HG03469 (cell line): ENCODE measurements at regions not wholly inside any gene's neighbourhood (a gene's known extent, or its start where the extent isn't known, plus 50 kb on each side); places are given as distances from the start of the nearest gene placed in this dataset.
"Not testable (repeated sequence)": the region's sequence is repeated elsewhere in the genome, so short reads cannot be mapped to it uniquely, and the experiment has no call there.

Experiments
- ATAC-seq: cut with Tn5 transposase; IDR thresholded peaks from one replicate; pipeline ENCODE4 v1.9.1; 2021; ENCODE audit warnings: mild to moderate bottlenecking, moderate library complexity, moderate number of reproducible peaks; ENCODE audit not compliant: unreplicated experiment

DNA sequence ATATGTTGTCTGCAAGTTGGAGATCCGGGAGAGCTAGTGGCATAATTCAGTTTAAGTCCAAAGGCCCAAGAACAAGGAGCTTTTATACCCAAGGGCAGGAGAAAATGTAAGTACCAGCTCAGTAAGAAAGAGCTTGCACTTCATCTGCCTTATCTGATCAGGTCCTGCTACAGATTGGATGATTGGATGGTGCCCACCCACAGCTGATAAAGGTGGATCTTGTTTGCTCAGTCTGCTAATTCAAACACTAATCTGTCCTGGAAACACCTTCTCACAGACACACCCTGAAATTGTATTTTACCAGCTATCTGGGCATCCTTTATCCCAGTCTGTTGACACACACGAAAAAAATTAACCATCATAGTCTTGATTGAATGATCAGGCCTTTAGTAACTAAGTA is 230.7 kb upstream of the SLC16A7 start:
- no peak for ATAC-seq

DNA sequence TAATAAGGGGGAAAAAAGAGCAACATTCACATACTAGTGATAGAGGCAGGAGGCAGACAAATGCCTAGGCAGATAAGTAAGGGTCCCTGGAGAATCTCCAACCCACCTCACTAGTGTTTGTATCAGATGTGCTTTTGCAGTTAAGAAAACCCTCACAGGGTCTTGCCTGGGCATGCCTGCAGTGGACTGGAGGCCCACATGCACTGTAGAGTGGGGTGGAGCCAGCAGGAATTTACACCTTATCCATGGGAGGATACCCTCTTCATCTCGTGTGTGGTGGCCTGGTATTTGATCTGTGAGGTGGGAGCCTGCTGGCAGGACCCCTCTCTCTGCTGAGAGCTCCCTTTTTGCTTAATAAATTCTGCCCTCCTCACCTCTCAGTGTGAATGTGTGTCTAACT is 238.0 kb upstream of the SLC16A7 start:
- no peak for ATAC-seq

DNA sequence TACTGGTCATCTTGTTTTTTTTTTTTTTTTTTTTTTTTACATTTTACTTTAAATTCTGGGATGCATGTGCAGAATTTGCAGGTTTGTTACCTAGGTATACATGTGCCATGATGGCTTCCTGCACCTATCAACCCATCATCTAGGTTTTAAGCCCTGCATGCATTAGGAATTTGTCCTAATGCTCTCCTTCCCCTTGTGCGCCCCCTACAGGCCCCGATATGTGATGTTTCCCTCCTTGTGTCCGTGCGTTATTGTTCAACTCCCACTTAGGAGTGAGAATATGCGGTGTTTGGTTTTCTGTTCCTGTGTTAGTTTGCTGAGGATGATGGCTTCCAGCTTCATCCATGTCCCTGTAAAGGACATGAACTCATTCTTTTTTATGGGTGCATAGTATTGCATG is 249.6 kb upstream of the SLC16A7 start:
- not testable (repeated sequence) for ATAC-seq

DNA sequence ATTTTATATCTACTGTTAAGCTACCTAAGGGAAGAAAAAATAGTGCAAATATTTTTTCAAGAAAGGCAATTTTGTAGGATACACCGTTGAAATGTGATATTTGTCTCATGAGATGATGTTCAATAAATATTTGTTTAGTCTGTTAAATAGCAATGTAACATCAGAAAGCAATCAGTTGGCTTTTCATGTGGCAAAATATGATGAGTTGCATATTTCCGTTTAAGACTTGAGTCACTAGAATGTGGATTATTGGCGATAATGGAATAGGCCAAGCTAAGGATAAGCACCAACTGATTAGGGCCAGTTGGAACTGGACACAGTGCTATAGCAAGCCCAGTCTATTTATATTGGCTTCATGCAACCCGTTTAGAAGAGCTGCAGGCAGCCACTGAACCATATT is 250.4 kb upstream of the SLC16A7 start:
- no peak for ATAC-seq

DNA sequence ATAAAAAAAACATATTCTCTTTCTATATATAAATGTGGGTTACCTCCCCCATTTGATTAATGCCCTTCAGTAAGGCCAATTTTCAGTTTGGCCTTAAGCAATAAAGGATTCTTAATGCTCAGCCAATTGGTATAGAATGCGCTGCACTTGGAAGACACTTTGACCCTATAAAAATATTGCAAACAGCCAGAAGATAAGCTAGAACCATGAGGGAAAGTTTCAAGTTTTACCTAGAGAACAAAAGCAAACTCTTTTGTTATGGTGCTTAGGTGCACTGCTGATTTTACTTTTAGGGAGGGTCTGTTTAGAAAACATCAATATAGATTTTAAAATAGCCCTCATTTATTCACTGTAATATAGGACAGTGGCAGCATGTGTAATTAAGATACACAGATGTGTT is 251.6 kb upstream of the SLC16A7 start:
- ATAC-seq = no peak

DNA sequence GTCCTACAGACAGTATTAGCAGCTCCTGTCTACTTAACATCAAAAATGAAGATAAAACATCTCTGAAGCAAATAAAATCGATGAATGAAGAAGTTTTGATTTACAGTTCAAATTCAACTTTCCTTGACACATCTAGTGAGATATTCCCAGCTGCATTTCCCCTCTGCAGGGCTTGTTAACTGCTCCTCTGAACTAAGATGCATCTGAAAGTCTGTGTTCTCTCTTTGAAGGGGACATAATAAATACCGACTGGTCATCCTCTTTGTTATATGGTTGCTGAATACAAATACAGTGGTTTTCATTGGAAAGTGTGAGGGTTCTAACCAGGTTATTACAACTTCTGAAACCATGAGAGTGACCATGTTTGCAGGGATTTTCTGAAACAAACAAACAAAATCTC is 266.4 kb upstream of the SLC16A7 start:
- no peak for ATAC-seq

DNA sequence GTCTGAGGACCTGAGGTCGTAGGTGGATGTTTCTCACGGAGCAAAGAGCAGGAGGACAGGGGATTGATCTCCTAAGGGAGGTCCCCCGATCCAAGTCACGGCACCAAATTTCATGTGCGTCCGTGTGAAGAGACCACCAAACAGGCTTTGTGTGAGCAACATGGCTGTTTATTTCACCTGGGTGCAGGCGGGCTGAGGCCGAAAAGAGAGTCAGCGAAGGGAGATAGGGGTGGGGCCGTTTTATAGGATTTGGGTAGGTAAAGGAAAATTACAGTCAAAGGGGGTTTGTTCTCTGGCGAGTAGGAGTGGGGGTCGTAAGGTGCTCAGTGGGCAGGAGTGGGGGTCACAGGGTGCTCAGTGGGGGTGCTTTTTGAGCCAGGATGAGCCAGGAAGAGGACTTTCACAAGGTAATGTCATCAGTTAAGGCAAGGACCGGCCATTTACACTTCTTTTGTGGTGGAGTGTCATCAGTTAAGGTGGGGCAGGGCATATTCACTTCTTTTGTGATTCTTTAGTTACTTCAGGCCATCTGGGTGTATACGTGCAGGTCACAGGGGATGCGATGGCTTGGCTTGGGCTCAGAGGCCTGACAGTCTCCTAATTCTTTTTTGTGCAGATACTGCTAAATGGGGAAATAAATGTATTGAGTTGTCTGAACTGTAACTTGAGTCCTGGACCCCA is 267.3 kb upstream of the SLC16A7 start:
- ATAC-seq = not testable (repeated sequence)

DNA sequence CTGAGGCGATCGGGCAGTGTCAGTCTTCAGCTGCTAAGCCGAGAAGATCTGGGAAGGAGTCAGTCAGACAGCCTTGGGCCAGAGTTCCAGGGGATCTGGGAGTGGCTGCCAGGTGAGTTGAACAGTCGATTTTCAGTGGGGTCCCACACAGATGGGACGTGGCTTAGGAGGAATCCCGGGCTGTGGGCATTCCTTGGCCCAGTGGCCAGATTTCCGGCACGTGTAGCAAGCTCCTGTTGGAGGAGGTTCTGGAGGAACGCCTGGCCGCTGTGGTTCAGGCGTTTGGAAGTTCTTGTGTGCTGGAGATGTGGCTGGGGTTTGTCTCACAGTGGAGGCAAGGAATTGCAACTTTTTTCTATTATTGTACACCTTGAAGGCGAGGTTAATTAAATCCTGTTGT is 269.4 kb upstream of the SLC16A7 start:
- ATAC-seq = not testable (repeated sequence)

DNA sequence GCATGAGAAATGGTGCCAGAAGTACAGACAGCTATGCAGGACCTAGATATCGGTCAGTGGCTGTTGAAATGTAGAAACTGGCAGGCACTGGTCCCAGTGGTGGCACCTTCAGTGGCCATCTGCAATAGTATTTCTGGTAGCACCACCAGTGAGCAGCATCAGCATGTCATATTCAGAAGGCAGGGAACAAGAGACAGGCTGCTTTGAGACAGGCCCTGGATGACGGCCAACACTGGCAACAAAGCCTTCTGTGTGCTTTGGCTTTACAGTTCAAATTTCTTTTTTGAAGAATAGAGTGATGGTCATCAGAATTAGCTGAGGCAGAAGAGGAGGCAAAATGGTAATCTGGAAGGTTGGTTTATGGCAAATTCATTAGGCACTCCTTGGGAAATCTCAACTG is 273.4 kb upstream of the SLC16A7 start:
- ATAC-seq = no peak

DNA sequence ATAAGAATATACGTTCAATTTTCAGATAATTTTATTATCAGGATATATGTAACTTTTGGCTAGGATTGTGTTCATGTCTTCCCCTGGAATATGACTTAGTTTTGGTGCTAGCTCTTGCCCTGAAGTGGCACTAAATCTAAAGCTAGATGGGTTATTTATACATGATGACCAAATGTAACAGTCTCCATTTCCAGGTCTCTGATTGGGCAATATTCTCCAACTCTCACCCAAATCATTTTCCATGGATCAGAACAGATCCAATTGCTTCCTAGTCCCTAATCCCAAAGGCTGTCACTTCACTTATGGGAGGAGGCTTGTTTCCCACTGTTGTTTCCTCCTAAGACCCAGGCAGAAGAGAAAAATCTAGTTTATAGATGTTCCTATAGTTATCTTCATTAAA is 274.6 kb upstream of the SLC16A7 start:
- no peak for ATAC-seq

DNA sequence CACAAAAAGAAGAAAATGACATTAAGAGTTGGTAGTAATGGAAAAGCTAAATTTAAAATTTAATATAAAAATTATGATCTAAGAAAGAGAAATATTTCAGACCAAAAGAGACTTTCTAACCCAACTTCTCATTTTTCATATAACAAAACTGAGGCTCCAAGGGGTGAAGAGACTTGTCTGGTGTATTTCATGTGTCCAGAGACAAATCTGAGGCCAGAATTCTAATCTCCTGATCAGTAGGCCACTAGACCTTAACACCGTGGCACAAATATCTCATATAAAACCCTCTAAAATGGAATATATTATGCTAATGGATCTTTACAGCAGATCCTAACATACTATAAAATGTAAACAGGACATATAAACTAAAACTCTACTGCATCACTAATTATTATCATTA is 275.7 kb upstream of the SLC16A7 start:
- ATAC-seq = no peak

DNA sequence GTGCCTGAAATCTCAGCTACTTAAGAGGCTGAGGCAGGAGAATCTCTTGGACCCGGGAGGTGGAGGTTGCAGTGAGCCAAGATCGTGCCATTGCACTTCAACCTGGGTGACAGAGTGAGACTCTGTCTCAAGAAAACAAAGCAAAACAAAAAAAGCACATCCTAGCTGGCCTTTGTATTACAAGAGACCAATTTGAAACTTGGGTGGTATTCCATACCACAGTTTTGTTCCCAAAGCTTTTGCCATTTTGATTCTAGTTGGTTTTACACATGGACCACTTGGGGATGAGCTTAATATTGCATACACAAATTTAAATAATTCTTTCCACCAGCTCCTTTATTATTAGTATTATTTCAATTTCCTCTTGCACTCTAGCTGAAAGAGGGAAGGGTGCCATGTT is 276.9 kb upstream of the SLC16A7 start:
- no peak for ATAC-seq

DNA sequence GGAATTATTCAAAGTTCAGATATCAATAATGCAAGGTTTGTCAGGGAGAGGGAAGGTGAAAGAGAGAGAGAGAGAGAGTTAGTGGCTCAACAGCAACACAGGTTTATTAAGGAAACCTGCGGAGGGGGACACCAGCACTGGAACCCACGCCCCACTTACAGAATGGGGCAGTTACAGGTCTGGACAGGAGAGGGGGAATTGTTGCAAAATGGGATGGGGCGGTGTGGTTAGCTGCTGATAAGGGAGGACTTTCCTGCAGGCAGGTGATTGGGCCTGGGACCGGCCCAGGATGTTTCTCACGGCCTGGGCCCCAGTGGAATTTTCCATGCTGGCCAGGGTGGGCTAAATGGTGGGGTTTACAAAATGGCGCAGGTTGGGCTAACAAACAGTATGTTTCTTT is 278.2 kb upstream of the SLC16A7 start:
- no peak for ATAC-seq

DNA sequence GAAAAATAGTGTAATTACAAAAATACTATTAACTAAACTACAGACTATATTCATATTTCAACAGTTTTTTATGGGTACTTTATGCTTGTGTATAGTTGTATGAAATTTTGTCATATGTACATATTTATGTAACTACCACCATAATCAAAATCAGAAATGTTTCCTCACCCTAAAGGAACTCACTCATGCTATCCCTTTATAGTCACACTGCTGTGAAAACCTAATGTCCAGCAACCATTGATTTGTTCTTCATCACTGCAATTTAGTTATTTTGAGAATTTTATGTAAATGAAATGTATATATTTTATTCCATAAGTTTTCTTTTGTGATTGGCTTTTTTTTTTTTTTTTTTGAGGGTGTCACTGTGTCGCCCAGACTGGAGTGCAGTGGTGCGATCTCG is 278.9 kb upstream of the SLC16A7 start:
- ATAC-seq = no peak

DNA sequence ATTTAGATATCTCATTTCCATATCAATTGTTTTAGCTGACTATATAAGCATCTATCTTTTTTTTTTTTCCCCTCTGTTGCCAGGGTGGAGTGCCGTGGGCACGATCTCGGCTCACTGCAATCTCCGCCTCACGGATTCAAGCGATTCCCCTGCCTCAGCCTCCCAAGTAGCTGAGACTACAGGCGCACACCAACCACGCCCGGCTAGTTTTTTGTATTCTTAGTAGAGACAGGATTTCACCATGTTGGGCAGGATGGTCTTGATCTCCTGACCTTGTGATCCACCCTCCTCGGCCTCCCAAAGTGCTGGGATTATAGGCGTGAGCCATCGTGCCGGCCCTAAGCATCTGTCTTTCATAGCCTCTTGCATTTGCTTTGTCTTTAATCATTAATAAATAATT is 279.5 kb upstream of the SLC16A7 start:
- ATAC-seq = not testable (repeated sequence)

DNA sequence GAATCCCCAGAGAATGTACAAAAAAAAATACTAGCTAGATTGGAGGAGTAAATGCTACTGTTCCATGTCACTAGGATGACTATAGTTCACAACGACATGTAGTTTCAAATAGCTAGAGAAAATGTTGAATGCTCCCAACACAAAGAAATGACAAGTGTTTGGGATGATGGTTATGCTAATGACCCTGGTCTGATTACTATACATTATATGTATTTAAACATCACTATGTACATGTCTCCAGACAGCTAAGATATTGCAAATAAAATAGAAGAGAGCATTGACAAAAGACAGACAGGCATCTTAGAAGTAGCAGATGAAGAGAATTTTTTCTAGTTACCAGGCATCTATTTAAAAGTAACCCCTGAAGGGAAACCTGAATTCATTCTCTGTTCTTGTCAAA is 281.6 kb upstream of the SLC16A7 start:
- ATAC-seq = no peak

DNA sequence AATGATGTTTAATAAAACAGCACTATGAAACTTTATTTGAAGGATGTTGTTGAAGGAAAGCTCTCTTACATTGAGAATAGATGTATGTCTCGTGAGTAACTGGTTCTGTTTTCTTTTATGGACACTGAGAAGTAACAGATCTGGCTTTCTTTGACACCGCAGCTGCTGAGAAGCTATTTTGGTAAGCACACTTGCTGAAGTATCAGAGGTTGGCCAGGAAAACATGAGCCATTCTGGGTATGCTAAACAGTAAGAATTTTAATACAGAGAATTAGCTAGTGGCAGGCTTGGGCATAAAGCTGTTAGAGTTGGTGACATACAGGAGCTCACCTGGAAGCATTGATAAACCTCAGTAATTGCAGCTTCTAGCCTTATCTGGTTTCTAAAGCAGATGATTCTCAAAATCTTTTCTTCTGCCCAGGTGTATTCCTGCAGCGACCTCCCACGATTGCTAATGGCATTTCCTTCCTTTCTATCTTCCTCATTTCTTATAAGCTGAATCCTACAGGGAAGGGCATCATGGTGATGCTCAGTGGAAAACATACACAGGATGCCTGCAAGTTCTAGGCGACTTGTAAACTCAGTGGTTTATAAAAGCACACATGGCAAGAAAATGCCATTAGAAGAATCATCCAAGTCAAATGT is 291.6 kb upstream of the SLC16A7 start:
- no peak for ATAC-seq

DNA sequence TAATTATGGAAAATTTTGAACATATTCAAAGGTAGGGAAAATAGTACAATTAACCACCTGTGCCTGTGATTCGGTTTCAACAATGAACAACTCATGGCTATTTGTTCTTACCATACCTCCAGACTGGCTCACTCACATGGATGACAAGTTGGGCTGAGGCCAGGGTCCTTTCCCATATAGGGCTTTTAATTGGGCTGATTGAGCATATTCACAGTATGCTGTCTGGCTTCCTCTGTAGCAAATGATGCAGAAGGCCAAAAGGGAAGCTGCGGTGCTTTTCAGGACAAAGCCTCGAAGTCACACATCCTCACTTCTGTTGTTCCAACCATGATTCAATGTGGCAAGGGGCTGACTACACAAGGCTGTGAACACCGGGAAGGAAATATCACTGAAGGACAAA is 297.5 kb upstream of the SLC16A7 start:
- ATAC-seq = no peak

DNA sequence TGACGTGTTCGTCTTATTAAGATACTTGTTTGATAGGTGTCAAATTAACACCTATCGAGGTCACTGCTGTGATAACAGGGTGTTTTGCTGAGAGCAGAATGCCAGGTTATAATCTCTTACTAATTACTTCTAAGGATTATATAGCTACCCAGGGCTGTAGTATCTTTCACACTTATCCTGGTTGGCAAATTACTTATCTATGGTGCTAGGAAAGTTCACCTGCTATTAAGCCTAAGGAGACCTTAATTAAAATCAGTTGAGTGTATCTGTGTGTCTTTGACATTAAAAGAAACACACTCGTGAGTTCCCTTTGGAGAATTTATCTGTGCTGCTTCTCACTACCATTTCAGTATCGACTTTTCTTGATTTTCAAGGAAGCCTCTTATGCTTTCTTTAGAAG is 301.6 kb upstream of the SLC16A7 start:
- ATAC-seq = no peak

DNA sequence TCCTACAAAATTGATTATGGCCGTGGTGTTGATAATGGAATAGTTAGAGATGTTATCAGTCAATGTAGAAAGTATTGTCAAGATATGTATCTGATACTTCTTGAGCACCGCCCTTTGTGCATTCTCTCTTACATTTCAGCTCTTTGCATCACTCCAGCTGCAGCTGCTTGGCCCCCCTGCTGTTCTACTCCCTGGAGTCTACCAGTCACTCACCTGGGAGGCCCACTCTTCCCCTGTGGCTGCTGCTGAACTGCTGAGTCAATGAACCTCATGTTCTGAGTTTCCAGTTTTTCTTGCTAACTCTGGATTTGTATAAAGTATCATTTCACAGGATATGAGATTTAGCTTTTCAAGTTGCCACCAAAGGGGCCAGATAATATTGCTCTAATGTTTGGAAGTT is 312.8 kb upstream of the SLC16A7 start:
- no peak for ATAC-seq

DNA sequence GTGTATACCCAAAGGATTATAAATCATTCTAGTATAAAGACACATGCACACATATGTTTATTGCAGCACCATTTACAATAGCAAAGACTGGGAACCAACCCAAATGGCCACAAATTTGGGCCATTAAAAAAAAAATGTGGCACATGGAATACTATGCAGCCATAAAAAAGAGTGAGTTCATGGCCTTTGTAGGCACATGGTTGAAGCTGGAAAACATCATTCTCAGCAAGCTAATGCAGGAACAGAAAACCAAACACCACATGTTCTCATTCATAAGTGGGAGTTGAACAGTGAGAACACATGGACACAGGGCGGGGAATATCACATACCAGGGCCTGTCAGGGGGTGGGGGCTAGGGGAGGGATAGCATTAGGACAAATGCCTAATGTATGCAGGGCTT is 322.3 kb upstream of the SLC16A7 start:
- ATAC-seq = not testable (repeated sequence)

DNA sequence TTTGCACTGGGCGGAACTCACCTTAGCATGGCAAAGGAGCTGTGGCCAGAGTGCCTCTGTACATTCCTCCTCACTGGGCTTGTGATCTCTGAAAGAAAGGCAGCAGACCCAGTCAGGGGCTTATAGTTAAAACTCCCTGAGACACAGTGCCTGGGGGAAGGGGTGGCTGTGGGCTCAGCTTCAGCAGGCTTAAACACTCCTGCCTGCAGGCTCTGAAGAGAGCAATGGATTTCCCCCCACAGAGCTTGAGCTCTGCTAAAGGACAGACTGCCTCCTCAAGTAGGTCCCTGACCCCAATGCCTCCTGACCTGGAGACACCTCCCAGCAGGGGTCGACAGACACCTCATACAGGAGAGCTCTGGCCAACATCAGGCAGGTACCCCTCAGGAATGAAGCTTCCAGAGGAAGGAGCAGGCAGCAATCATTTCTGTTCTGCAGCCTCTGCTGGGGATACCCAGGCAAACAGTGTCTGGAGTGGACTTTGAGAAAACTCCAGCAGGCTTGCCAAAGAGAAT is 327.5 kb upstream of the SLC16A7 start:
- no peak for ATAC-seq

DNA sequence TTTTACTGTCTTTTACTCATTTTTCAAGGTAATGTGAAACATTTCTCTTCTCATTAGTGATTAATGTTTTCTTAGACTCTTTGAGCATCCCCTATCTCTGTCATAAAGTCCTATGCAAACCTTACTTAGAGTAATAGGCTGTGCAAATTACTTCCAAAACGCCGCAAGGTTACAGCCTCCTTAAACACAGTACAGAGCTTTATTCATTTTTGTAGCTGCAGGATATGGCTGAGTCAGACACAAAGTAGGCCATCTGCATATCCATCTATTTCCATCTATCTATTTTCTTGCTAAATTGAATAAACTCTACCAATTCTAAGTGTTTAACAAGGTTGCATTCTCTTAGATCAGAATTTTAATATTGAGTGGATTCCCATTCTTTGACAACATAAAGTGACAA is 335.6 kb upstream of the SLC16A7 start:
- no peak for ATAC-seq
